ENCODE measurements at regions not wholly inside any gene's neighbourhood (a gene's known extent, or its start where the extent isn't known, plus 50 kb on each side); places are given as distances from the start of the nearest gene placed in this dataset.
"Not testable (repeated sequence)": the region's sequence is repeated elsewhere in the genome, so short reads cannot be mapped to it uniquely, and the experiment has no call there.

GRCh38 chr4:163693776-163694175 lies 199.3 kb downstream of the TMA16 start:
- Histone ChIP-seq H3K4me3 (no peak overlapping the region), H3K27me3 (no peaks in the 10 kb centered on the region), H3K36me3 (no peaks in the 10 kb centered on the region), H3K27ac (no peak overlapping the region), H3K9me3 (no peaks in the 10 kb centered on the region), H3K4me1 (no peaks in the 10 kb centered on the region)
- DNase-seq (ENCODE audit: extremely low spot score in 2 of 2), result no peak
- TF ChIP-seq POLR2AphosphoS5 (IDR thresholded peaks at IDR 0.05; ENCODE audit: insufficient read depth in 1 of 2, low read depth in 1 of 2) (no peak), POLR2A (IDR thresholded peaks at IDR 0.05) (no peak)
- TF ChIP-seq, protein P1, sequence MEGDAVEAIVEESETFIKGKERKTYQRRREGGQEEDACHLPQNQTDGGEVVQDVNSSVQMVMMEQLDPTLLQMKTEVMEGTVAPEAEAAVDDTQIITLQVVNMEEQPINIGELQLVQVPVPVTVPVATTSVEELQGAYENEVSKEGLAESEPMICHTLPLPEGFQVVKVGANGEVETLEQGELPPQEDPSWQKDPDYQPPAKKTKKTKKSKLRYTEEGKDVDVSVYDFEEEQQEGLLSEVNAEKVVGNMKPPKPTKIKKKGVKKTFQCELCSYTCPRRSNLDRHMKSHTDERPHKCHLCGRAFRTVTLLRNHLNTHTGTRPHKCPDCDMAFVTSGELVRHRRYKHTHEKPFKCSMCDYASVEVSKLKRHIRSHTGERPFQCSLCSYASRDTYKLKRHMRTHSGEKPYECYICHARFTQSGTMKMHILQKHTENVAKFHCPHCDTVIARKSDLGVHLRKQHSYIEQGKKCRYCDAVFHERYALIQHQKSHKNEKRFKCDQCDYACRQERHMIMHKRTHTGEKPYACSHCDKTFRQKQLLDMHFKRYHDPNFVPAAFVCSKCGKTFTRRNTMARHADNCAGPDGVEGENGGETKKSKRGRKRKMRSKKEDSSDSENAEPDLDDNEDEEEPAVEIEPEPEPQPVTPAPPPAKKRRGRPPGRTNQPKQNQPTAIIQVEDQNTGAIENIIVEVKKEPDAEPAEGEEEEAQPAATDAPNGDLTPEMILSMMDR (IDR thresholded peaks at IDR 0.05), result no peak
- intact Hi-C loops (cut with DNase I), result no loop called here

DNA sequence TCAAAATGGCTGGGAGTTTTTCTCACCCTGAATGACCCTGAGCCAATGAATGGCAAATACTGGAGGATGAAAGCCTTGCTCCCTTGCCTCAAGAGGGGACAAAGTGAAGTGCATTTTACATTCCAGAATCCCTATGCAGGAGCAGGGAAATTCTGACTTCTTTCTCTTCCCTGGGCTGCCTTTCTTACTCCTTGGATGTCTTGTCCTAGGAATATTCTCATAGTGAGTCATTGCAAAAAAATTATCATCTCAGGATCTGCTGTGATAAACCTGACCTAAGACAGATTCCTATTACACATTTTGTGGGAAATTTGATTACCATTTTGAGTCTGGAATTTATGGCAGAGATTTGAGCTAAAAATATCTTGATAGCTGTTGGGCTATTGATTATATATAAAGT lies 199.9 kb downstream of the TMA16 start:
- TF ChIP-seq POLR2A (IDR thresholded peaks at IDR 0.05), result no peak
- TF ChIP-seq, protein P1 (IDR thresholded peaks at IDR 0.05), result no peak
- TF ChIP-seq POLR2AphosphoS5 (IDR thresholded peaks at IDR 0.05; ENCODE audit: insufficient read depth in 1 of 2, low read depth in 1 of 2), result no peak
- Histone ChIP-seq H3K27ac (no peak overlapping the region), H3K27me3 (no peaks in the 10 kb centered on the region), H3K4me3 (no peak overlapping the region), H3K36me3 (no peaks in the 10 kb centered on the region), H3K9me3 (no peaks in the 10 kb centered on the region), H3K4me1 (no peaks in the 10 kb centered on the region)
- no peak for DNase-seq (ENCODE audit: extremely low spot score in 2 of 2)
- intact Hi-C loops (cut with DNase I), result no loop called here

GRCh38 chr4:163697121-163697520 lies 202.6 kb downstream of the TMA16 start:
- TF ChIP-seq POLR2A (IDR thresholded peaks at IDR 0.05), result no peak
- TF ChIP-seq, protein P1 (IDR thresholded peaks at IDR 0.05), result no peak
- no peak for TF ChIP-seq POLR2AphosphoS5 (IDR thresholded peaks at IDR 0.05; ENCODE audit: insufficient read depth in 1 of 2, low read depth in 1 of 2)
- Histone ChIP-seq H3K9me3 (no peaks in the 10 kb centered on the region), H3K4me1 (no peaks in the 10 kb centered on the region), H3K4me3 (no peak overlapping the region), H3K27me3 (no peaks in the 10 kb centered on the region), H3K27ac (no peak overlapping the region), H3K36me3 (no peaks in the 10 kb centered on the region)
- DNase-seq (ENCODE audit: extremely low spot score in 2 of 2), result no peak
- intact Hi-C loops (cut with DNase I), result no loop called here

GRCh38 chr4:163700383-163700782 lies 205.9 kb downstream of the TMA16 start:
- H3K36me3 ChIP-seq; H3K9me3 ChIP-seq; H3K27me3 ChIP-seq; H3K27ac ChIP-seq; H3K4me3 ChIP-seq; H3K4me1 ChIP-seq; DNase-seq (ENCODE audit: extremely low spot score in 2 of 2); intact Hi-C loops (cut with DNase I): not testable (repeated sequence)

DNA sequence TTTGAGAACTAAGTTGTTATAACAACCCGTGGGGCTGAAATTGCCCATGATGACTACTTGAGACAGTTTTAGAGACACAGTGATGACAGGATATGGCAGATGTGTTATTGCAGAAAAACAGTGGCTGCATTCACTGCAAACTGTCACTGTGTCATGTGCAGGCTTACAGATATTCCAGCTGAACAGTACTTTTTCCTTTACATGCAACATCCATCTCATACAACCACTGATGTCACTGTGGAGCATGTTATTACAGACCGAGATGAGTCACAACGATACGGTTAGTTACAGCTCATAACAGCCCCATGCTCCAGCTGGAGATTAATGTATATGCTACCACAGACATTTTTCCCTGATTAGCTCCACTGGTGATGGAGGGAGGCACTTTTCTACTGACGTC lies 207.4 kb downstream of the TMA16 start:
- intact Hi-C loops (cut with DNase I), result no loop called here

More for the DNA sequence above, 207.4 kb downstream of the TMA16 start:
- no peaks in the 10 kb centered on the region for H3K27me3 ChIP-seq
- no peak for DNase-seq (ENCODE audit: extremely low spot score in 2 of 2)
- no peak overlapping the region for H3K27ac ChIP-seq
- H3K4me3 ChIP-seq, result no peak overlapping the region
- no peaks in the 10 kb centered on the region for H3K4me1 ChIP-seq
- TF ChIP-seq POLR2A (IDR thresholded peaks at IDR 0.05) (no peak), POLR2AphosphoS5 (IDR thresholded peaks at IDR 0.05; ENCODE audit: insufficient read depth in 1 of 2, low read depth in 1 of 2) (no peak)
- TF ChIP-seq, protein P1 (IDR thresholded peaks at IDR 0.05), result no peak
- H3K36me3 ChIP-seq, result no peaks in the 10 kb centered on the region
- H3K9me3 ChIP-seq, result no peaks in the 10 kb centered on the region

Data from vagina (tissue), 2 donors.